WTC11 (cell line): ENCODE measurements at regions not wholly inside any gene's neighbourhood (a gene's known extent, or its start where the extent isn't known, plus 50 kb on each side); places are given as distances from the start of the nearest gene placed in this dataset.
"Not testable (repeated sequence)": the region's sequence is repeated elsewhere in the genome, so short reads cannot be mapped to it uniquely, and the experiment has no call there.

Source experiments
- PRRX2 ChIP-seq: fragments of 250-450 bp; sonication (Bioruptor Pico); IDR thresholded peaks from 2 replicates; pipeline ENCODE4 v1.8.0; 2021; ENCODE audit warnings: mild to moderate bottlenecking
- TF ChIP-seq, protein P1 (sequence below): fragments of 200-600 bp; IDR thresholded peaks from 2 replicates; pipeline ENCODE4 v1.8.0; 2022; ENCODE audit warnings: antibody characterized with exemption

DNA sequence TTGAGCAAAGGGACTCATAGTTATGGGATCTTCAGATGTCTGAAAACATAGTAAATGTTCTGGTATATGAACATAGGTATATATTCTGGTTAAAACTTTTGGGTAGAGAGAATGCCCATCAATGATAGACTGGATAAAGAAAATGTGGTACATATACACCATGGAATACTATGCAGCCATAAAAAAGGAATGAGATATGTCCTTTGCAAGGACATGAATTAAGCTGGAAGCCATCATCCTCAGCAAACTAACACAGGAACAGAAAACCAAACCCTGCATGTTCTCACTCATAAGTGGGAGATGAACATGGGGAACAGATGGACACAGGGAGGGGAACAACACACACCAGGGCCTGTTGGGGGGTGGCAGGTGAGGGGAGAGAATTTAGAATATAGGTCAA, 171.0 kb upstream of the CCNH start:
- TF ChIP-seq, protein P1, sequence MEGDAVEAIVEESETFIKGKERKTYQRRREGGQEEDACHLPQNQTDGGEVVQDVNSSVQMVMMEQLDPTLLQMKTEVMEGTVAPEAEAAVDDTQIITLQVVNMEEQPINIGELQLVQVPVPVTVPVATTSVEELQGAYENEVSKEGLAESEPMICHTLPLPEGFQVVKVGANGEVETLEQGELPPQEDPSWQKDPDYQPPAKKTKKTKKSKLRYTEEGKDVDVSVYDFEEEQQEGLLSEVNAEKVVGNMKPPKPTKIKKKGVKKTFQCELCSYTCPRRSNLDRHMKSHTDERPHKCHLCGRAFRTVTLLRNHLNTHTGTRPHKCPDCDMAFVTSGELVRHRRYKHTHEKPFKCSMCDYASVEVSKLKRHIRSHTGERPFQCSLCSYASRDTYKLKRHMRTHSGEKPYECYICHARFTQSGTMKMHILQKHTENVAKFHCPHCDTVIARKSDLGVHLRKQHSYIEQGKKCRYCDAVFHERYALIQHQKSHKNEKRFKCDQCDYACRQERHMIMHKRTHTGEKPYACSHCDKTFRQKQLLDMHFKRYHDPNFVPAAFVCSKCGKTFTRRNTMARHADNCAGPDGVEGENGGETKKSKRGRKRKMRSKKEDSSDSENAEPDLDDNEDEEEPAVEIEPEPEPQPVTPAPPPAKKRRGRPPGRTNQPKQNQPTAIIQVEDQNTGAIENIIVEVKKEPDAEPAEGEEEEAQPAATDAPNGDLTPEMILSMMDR: not testable (repeated sequence)
- not testable (repeated sequence) for TF ChIP-seq PRRX2
